WTC11 (cell line): ENCODE measurements at regions not wholly inside any gene's neighbourhood (a gene's known extent, or its start where the extent isn't known, plus 50 kb on each side); places are given as distances from the start of the nearest gene placed in this dataset.

Source experiments
- ATAC-seq: fragments of 200-7000 bp; cut with Tn5 transposase; 2 replicates; pipeline ENCODE4 v1.10.0; 2021; ENCODE audit warnings: mild to moderate bottlenecking, moderate library complexity
- CTCF ChIA-PET: fragments of 300-600 bp; sonication (Branson Sonifier 250); formaldehyde crosslinking; loops from one replicate; lab custom pipeline; 2021; ENCODE audit warnings: antibody characterized with exemption; lab: Charles Lee
- POLR2A ChIA-PET: fragments of 350-600 bp; sonication (Branson Sonifier 250); formaldehyde crosslinking; loops from one replicate; lab custom pipeline; 2021; ENCODE audit warnings: antibody characterized with exemption; lab: Charles Lee
- DNase-seq: peaks from one replicate; pipeline ENCODE4 v3.0.0; 2021; ENCODE audit warnings: low spot score
- H3K27ac Mint-ChIP-seq: 2 replicates; pipeline ENCODE4 v1.8.0; 2021; ENCODE audit warnings: mixed read lengths
- H3K27me3 Mint-ChIP-seq: 2 replicates; pipeline ENCODE4 v1.8.0; 2021; ENCODE audit warnings: low read depth, mild to moderate bottlenecking, moderate library complexity, mixed read lengths
- H3K36me3 Mint-ChIP-seq: 2 replicates; pipeline ENCODE4 v1.8.0; 2021; ENCODE audit warnings: mixed read lengths
- H3K4me1 Mint-ChIP-seq: 2 replicates; pipeline ENCODE4 v1.8.0; 2022; ENCODE audit warnings: mixed read lengths
- H3K4me3 Mint-ChIP-seq: 2 replicates; pipeline ENCODE4 v1.8.0; 2021; ENCODE audit warnings: mild to moderate bottlenecking, moderate library complexity, mixed read lengths
- H3K9me3 Mint-ChIP-seq: 2 replicates; pipeline ENCODE4 v1.8.0; 2021; ENCODE audit warnings: mixed read lengths
- CREB1 ChIP-seq: sonication (generic); formaldehyde crosslinking; IDR thresholded peaks from 2 replicates; pipeline ENCODE4 v1.8.0; 2023; ENCODE audit warnings: mild to moderate bottlenecking, missing genetic modification reagents
- ELF4 ChIP-seq: sonication (generic); formaldehyde crosslinking; IDR thresholded peaks from 2 replicates; pipeline ENCODE4 v1.8.1; 2022; ENCODE audit warnings: low read depth, mild to moderate bottlenecking, moderate library complexity, missing genetic modification reagents
- ETV6 ChIP-seq: sonication (generic); formaldehyde crosslinking; IDR thresholded peaks from 2 replicates; pipeline ENCODE4 v1.8.1; 2022; ENCODE audit warnings: mild to moderate bottlenecking, missing genetic modification reagents
- FOXP1 ChIP-seq: sonication (generic); formaldehyde crosslinking; IDR thresholded peaks from 2 replicates; pipeline ENCODE4 v1.8.0; 2022; ENCODE audit warnings: missing genetic modification reagents, mild to moderate bottlenecking, moderate library complexity, borderline replicate concordance
- HMGA2 ChIP-seq: fragments of 250-450 bp; sonication (Bioruptor Pico); IDR thresholded peaks from 2 replicates; pipeline ENCODE4 v1.4.0; 2021; ENCODE audit warnings: mild to moderate bottlenecking, moderate library complexity
- MYBL2 ChIP-seq: sonication (generic); formaldehyde crosslinking; IDR thresholded peaks from 2 replicates; pipeline ENCODE4 v1.8.1; 2023; ENCODE audit warnings: mild to moderate bottlenecking, moderate library complexity, missing genetic modification reagents
- NFYB ChIP-seq: sonication (generic); formaldehyde crosslinking; conservative IDR thresholded peaks from 2 replicates; pipeline ENCODE4 v1.8.0; 2022; ENCODE audit warnings: low read depth, missing genetic modification reagents
- NR3C1 ChIP-seq: sonication (generic); formaldehyde crosslinking; conservative IDR thresholded peaks from 2 replicates; pipeline ENCODE4 v1.8.1; 2023; ENCODE audit warnings: low read depth, mild to moderate bottlenecking, missing genetic modification reagents
- PRRX2 ChIP-seq: fragments of 250-450 bp; sonication (Bioruptor Pico); IDR thresholded peaks from 2 replicates; pipeline ENCODE4 v1.8.0; 2021; ENCODE audit warnings: mild to moderate bottlenecking
- RELA ChIP-seq: sonication (generic); formaldehyde crosslinking; IDR thresholded peaks from 2 replicates; pipeline ENCODE4 v1.8.1; 2022; ENCODE audit warnings: missing genetic modification reagents, mild to moderate bottlenecking, borderline replicate concordance
- SOX15 ChIP-seq: fragments of 250-450 bp; sonication (Bioruptor Pico); IDR thresholded peaks from 2 replicates; pipeline ENCODE4 v1.9.0; 2021; ENCODE audit warnings: mild to moderate bottlenecking
- TEAD4 ChIP-seq: sonication (generic); formaldehyde crosslinking; IDR thresholded peaks from 2 replicates; pipeline ENCODE4 v1.8.0; 2022; ENCODE audit warnings: mild to moderate bottlenecking, missing genetic modification reagents
- ZBTB21 ChIP-seq: sonication (generic); formaldehyde crosslinking; IDR thresholded peaks from 2 replicates; pipeline ENCODE4 v1.8.1; 2023; ENCODE audit warnings: mild to moderate bottlenecking, missing genetic modification reagents, borderline replicate concordance
- ZNF121 ChIP-seq: sonication (generic); formaldehyde crosslinking; IDR thresholded peaks from 2 replicates; pipeline ENCODE4 v1.8.0; 2023; ENCODE audit warnings: missing genetic modification reagents
- ZNF396 ChIP-seq: fragments of 250-450 bp; sonication (Bioruptor Pico); IDR thresholded peaks from 2 replicates; pipeline ENCODE4 v1.8.0; 2021; ENCODE audit warnings: mild to moderate bottlenecking, moderate library complexity, borderline replicate concordance
- ZNF671 ChIP-seq: fragments of 250-450 bp; sonication (Bioruptor Pico); IDR thresholded peaks from 2 replicates; pipeline ENCODE4 v1.8.0; 2021; ENCODE audit warnings: mild to moderate bottlenecking
- TF ChIP-seq, protein P1 (sequence below): sonication (generic); formaldehyde crosslinking; IDR thresholded peaks from 2 replicates; pipeline ENCODE4 v1.8.0; 2022; ENCODE audit warnings: mild to moderate bottlenecking, missing genetic modification reagents
- TF ChIP-seq, protein P2 (sequence below): sonication (generic); formaldehyde crosslinking; IDR thresholded peaks from 2 replicates; pipeline ENCODE4 v1.8.0; 2023; ENCODE audit warnings: mild to moderate bottlenecking, missing genetic modification reagents
- TF ChIP-seq, protein P3 (sequence below): sonication (generic); formaldehyde crosslinking; IDR thresholded peaks from 2 replicates; pipeline ENCODE4 v1.8.1; 2023; ENCODE audit warnings: mild to moderate bottlenecking, missing genetic modification reagents
- TF ChIP-seq, protein P4 (sequence below): sonication (generic); formaldehyde crosslinking; IDR thresholded peaks from 2 replicates; pipeline ENCODE4 v1.8.1; 2023; ENCODE audit warnings: mild to moderate bottlenecking, missing genetic modification reagents, moderate library complexity
- TF ChIP-seq, protein P5 (sequence below): sonication (generic); formaldehyde crosslinking; conservative IDR thresholded peaks from 2 replicates; pipeline ENCODE4 v1.8.1; 2023; ENCODE audit warnings: mild to moderate bottlenecking, low read depth, missing genetic modification reagents, moderate library complexity
- TF ChIP-seq, protein P6 (sequence below): fragments of 200-600 bp; IDR thresholded peaks from 2 replicates; pipeline ENCODE4 v1.8.0; 2022; ENCODE audit warnings: antibody characterized with exemption
- TF ChIP-seq, protein P7 (sequence below): sonication (generic); formaldehyde crosslinking; IDR thresholded peaks from 2 replicates; pipeline ENCODE4 v1.8.1; 2023; ENCODE audit warnings: mild to moderate bottlenecking, missing genetic modification reagents

DNA sequence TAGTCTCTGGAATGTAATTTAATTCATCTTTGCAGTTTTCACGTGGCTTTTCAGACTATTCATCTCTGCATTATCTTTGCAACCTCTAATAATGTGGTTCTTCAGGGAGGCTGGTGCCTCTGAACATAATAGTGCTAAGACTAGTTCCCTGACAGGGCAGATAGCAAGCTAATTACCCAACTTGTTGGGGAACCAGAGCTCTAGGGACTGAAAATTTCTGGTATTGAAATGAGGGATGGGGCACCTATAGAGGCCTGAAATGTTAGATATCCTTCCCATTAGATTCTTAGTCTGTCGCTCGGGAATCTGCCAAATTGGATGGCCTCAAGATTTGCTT is 693.6 kb upstream of the MAP3K7 start:
- POLR2A ChIA-PET, result no interaction called here
- no peak for DNase-seq
- no peaks in the 10 kb centered on the region for H3K9me3 Mint-ChIP-seq
- H3K27me3 Mint-ChIP-seq, result peaks cover 65% of the 10 kb centered on the region
- H3K36me3 Mint-ChIP-seq, result no peaks in the 10 kb centered on the region
- TF ChIP-seq, protein P1, sequence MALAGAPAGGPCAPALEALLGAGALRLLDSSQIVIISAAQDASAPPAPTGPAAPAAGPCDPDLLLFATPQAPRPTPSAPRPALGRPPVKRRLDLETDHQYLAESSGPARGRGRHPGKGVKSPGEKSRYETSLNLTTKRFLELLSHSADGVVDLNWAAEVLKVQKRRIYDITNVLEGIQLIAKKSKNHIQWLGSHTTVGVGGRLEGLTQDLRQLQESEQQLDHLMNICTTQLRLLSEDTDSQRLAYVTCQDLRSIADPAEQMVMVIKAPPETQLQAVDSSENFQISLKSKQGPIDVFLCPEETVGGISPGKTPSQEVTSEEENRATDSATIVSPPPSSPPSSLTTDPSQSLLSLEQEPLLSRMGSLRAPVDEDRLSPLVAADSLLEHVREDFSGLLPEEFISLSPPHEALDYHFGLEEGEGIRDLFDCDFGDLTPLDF (CRISPR knock-in tag), result no peak
- TF ChIP-seq, protein P2, sequence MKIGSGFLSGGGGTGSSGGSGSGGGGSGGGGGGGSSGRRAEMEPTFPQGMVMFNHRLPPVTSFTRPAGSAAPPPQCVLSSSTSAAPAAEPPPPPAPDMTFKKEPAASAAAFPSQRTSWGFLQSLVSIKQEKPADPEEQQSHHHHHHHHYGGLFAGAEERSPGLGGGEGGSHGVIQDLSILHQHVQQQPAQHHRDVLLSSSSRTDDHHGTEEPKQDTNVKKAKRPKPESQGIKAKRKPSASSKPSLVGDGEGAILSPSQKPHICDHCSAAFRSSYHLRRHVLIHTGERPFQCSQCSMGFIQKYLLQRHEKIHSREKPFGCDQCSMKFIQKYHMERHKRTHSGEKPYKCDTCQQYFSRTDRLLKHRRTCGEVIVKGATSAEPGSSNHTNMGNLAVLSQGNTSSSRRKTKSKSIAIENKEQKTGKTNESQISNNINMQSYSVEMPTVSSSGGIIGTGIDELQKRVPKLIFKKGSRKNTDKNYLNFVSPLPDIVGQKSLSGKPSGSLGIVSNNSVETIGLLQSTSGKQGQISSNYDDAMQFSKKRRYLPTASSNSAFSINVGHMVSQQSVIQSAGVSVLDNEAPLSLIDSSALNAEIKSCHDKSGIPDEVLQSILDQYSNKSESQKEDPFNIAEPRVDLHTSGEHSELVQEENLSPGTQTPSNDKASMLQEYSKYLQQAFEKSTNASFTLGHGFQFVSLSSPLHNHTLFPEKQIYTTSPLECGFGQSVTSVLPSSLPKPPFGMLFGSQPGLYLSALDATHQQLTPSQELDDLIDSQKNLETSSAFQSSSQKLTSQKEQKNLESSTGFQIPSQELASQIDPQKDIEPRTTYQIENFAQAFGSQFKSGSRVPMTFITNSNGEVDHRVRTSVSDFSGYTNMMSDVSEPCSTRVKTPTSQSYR (CRISPR knock-in tag), result no peak
- TF ChIP-seq SOX15 (no peak), PRRX2 (CRISPR knock-in tag) (no peak), ELF4 (CRISPR knock-in tag) (no peak), MYBL2 (CRISPR knock-in tag) (no peak), HMGA2 (CRISPR knock-in tag) (no peak), FOXP1 (CRISPR knock-in tag) (no peak), NR3C1 (CRISPR knock-in tag) (no peak)
- TF ChIP-seq, protein P3, sequence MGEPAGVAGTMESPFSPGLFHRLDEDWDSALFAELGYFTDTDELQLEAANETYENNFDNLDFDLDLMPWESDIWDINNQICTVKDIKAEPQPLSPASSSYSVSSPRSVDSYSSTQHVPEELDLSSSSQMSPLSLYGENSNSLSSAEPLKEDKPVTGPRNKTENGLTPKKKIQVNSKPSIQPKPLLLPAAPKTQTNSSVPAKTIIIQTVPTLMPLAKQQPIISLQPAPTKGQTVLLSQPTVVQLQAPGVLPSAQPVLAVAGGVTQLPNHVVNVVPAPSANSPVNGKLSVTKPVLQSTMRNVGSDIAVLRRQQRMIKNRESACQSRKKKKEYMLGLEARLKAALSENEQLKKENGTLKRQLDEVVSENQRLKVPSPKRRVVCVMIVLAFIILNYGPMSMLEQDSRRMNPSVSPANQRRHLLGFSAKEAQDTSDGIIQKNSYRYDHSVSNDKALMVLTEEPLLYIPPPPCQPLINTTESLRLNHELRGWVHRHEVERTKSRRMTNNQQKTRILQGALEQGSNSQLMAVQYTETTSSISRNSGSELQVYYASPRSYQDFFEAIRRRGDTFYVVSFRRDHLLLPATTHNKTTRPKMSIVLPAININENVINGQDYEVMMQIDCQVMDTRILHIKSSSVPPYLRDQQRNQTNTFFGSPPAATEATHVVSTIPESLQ, result no peak
- TF ChIP-seq, protein P4, sequence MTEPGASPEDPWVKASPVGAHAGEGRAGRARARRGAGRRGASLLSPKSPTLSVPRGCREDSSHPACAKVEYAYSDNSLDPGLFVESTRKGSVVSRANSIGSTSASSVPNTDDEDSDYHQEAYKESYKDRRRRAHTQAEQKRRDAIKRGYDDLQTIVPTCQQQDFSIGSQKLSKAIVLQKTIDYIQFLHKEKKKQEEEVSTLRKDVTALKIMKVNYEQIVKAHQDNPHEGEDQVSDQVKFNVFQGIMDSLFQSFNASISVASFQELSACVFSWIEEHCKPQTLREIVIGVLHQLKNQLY (CRISPR knock-in tag), result no peak
- TF ChIP-seq, protein P5, sequence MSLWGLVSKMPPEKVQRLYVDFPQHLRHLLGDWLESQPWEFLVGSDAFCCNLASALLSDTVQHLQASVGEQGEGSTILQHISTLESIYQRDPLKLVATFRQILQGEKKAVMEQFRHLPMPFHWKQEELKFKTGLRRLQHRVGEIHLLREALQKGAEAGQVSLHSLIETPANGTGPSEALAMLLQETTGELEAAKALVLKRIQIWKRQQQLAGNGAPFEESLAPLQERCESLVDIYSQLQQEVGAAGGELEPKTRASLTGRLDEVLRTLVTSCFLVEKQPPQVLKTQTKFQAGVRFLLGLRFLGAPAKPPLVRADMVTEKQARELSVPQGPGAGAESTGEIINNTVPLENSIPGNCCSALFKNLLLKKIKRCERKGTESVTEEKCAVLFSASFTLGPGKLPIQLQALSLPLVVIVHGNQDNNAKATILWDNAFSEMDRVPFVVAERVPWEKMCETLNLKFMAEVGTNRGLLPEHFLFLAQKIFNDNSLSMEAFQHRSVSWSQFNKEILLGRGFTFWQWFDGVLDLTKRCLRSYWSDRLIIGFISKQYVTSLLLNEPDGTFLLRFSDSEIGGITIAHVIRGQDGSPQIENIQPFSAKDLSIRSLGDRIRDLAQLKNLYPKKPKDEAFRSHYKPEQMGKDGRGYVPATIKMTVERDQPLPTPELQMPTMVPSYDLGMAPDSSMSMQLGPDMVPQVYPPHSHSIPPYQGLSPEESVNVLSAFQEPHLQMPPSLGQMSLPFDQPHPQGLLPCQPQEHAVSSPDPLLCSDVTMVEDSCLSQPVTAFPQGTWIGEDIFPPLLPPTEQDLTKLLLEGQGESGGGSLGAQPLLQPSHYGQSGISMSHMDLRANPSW, result no peak
- TF ChIP-seq, all 79 proteins: peak for 0
- H3K4me3 Mint-ChIP-seq, result no peak overlapping the region
- ATAC-seq, result no peak; the same call in 1 of the 2 replicates
- H3K27ac Mint-ChIP-seq, result no peak overlapping the region
- CTCF ChIA-PET, result no interaction called here
- peaks cover 24% of the 10 kb centered on the region for H3K4me1 Mint-ChIP-seq

DNA sequence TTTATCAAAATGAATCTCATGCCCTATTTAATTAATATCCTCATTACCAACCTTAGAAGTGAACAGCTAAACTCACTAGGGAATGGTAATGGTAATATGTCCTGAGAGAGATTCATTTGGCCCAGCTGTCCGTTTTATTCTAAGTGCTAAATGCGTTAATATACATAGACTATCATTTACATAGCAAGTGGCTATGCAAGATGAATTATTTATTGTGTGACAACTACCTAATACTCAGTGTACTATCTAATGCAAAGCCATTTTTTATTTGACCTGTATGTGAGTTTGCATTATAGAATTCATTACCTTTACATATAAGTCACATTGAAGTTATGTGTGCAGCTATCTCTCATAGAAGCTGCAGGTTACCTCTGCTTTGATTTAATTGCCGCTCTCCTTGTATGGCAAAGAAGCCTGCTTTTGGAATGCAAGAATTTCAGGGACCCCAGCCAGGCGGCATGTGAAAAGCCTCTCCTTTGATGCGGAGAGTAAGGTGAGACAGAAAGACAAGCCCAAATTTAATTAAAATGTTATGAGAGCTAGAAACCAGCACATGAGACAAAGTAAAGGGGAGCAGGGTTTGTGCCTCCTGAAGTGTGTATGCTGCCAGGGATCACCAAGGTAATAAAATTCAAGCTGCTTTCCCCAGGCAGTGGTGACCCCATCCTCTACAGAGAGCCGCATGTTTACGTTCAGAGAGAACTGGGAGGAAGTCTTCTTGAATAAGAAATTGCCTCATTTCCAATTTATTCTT is 693.0 kb upstream of the MAP3K7 start:
- ATAC-seq (peak; percentile 40), DNase-seq (no peak)
- Mint-ChIP-seq H3K27me3 (peaks cover 60% of the 10 kb centered on the region), H3K4me1 (peaks cover 24% of the 10 kb centered on the region), H3K9me3 (no peaks in the 10 kb centered on the region), H3K36me3 (no peaks in the 10 kb centered on the region), H3K27ac (no peak overlapping the region), H3K4me3 (no peak overlapping the region)
- TF ChIP-seq ZNF671 (CRISPR knock-in tag) (no peak), ZNF396 (no peak), RELA (CRISPR knock-in tag) (no peak), CREB1 (no peak), TEAD4 (CRISPR knock-in tag) (no peak), ZNF121 (no peak), NFYB (no peak), ETV6 (CRISPR knock-in tag) (no peak), ZBTB21 (CRISPR knock-in tag) (no peak)
- TF ChIP-seq, protein P6, sequence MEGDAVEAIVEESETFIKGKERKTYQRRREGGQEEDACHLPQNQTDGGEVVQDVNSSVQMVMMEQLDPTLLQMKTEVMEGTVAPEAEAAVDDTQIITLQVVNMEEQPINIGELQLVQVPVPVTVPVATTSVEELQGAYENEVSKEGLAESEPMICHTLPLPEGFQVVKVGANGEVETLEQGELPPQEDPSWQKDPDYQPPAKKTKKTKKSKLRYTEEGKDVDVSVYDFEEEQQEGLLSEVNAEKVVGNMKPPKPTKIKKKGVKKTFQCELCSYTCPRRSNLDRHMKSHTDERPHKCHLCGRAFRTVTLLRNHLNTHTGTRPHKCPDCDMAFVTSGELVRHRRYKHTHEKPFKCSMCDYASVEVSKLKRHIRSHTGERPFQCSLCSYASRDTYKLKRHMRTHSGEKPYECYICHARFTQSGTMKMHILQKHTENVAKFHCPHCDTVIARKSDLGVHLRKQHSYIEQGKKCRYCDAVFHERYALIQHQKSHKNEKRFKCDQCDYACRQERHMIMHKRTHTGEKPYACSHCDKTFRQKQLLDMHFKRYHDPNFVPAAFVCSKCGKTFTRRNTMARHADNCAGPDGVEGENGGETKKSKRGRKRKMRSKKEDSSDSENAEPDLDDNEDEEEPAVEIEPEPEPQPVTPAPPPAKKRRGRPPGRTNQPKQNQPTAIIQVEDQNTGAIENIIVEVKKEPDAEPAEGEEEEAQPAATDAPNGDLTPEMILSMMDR, result no peak
- TF ChIP-seq, protein P7, sequence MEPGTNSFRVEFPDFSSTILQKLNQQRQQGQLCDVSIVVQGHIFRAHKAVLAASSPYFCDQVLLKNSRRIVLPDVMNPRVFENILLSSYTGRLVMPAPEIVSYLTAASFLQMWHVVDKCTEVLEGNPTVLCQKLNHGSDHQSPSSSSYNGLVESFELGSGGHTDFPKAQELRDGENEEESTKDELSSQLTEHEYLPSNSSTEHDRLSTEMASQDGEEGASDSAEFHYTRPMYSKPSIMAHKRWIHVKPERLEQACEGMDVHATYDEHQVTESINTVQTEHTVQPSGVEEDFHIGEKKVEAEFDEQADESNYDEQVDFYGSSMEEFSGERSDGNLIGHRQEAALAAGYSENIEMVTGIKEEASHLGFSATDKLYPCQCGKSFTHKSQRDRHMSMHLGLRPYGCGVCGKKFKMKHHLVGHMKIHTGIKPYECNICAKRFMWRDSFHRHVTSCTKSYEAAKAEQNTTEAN, result no peak
- ChIA-PET POLR2A (no interaction called here), CTCF (no interaction called here)
